ENCODE measurements at regions not wholly inside any gene's neighbourhood (a gene's known extent, or its start where the extent isn't known, plus 50 kb on each side); places are given as distances from the start of the nearest gene placed in this dataset.

- Histone ChIP-seq H3K4me3 (replicated peaks in 1 of 3; ENCODE audit: insufficient read depth in 1 of 3, low read depth in 1 of 3, low read length in 3 of 3) (no peak overlapping the region), H3K4me2 (ENCODE audit: insufficient read depth, low read length) (no peak overlapping the region), H3K9me3 (replicated peaks; ENCODE audit: control insufficient read depth, insufficient read depth, low read length) (no peaks in the 10 kb centered on the region), H3K36me3 (ENCODE audit: control insufficient read depth in 2 of 2, extremely low read depth in 1 of 2, insufficient read depth in 2 of 2, low read length in 2 of 2) (no peaks in the 10 kb centered on the region), H3K27me3 (ENCODE audit: control insufficient read depth in 2 of 2, insufficient read depth in 2 of 2, low read length in 2 of 2) (peaks cover 3 to 4% of the 10 kb centered on the region in 2 experiments), H3K4me1 (ENCODE audit: control insufficient read depth, extremely low read depth, insufficient read depth, low read length) (no peaks in the 10 kb centered on the region), H3K9me1 (replicated peaks; ENCODE audit: control insufficient read depth, extremely low read depth, insufficient read depth, low read length) (no peaks in the 10 kb centered on the region), H2AFZ (ENCODE audit: low read depth, low read length) (no peak overlapping the region), H4K20me1 (replicated peaks; ENCODE audit: control insufficient read depth, extremely low read depth, insufficient read depth, low read length) (no peaks in the 10 kb centered on the region), H3K9ac (replicated peaks; ENCODE audit: extremely low read depth, insufficient read depth, low read length) (no peak overlapping the region), H3K79me2 (ENCODE audit: control insufficient read depth, insufficient read depth, low read length) (no peaks in the 10 kb centered on the region), H3K27ac (ENCODE audit: insufficient read depth, low read depth, low read length) (no peak overlapping the region)
- no peak for FAIRE-seq
- no peak for TF ChIP-seq CTCF (IDR thresholded peaks at IDR 0.05; ENCODE audit: extremely low read depth in 1 of 2, insufficient read depth in 1 of 2, low read depth in 1 of 2, low read length in 2 of 2)
- no peak for TF ChIP-seq MYC (IDR thresholded peaks at IDR 0.05; ENCODE audit: low read depth, low read length)
- no peak for TF ChIP-seq EZH2 (IDR thresholded peaks at IDR 0.05; ENCODE audit: borderline replicate concordance, low read depth, low read length, severe bottlenecking)
- TF ChIP-seq GATA2 (IDR thresholded peaks at IDR 0.05; ENCODE audit: insufficient read depth, insufficient read length, low read depth, low read length) = no peak
- TF ChIP-seq JUN (IDR thresholded peaks at IDR 0.05; ENCODE audit: borderline replicate concordance, insufficient read depth, insufficient read length, low read depth) = no peak
- TF ChIP-seq POLR2A (IDR thresholded peaks at IDR 0.05; ENCODE audit: low read depth, low read length) = no peak
- TF ChIP-seq FOS (IDR thresholded peaks at IDR 0.05; ENCODE audit: borderline replicate concordance, insufficient read depth, low read length) = no peak
- DNase-seq (ENCODE audit: low read depth, low spot score) = no peak
- dilution Hi-C loops (cut with MboI; ENCODE audit: extremely low pct_ligation_motif_present, low sequenced_read_pairs) = no loop called here
- no TSS peak for BruUV-seq (replicated peaks)
- CTCF ChIA-PET = interaction anchor here (1.0 to 2.5 kb wide), 2 partner anchors 11 to 104 kb away, joined by 3 to 6 read pairs; no protein-coding TSS in a partner anchor
- POLR2A ChIA-PET = no interaction called here
- intact Hi-C loops (cut with micrococcal nuclease) = no loop called here
Measured at GRCh38 chr3:66140743-66141372, 79.9 kb upstream of the SLC25A26 start.
